ENCODE measurements at regions not wholly inside any gene's neighbourhood (a gene's known extent, or its start where the extent isn't known, plus 50 kb on each side); places are given as distances from the start of the nearest gene placed in this dataset.

GRCh38 chr18:73975266-73975665 lies 172.4 kb downstream of the FBXO15 start:
- peak; percentile 7 for DNase-seq
- in situ Hi-C loops (cut with MboI; ENCODE audit: low pct_unique_long_range_greater_than_20kb, low sequenced_read_pairs) = no loop called here

- in situ Hi-C loops (cut with MboI; ENCODE audit: low pct_unique_long_range_greater_than_20kb, low sequenced_read_pairs) = no loop called here
- no peak for DNase-seq
Measured at GRCh38 chr18:73973972-73974371, 173.7 kb downstream of the FBXO15 start.

- in situ Hi-C loops (cut with MboI; ENCODE audit: low pct_unique_long_range_greater_than_20kb, low sequenced_read_pairs) = no loop called here
- no peak for DNase-seq
Measured at GRCh38 chr18:73966954-73967353, 180.7 kb downstream of the FBXO15 start.

- in situ Hi-C loops (cut with MboI; ENCODE audit: low pct_unique_long_range_greater_than_20kb, low sequenced_read_pairs) = no loop called here
- DNase-seq = no peak
Measured at GRCh38 chr18:73962256-73962655, 185.4 kb downstream of the FBXO15 start.

GRCh38 chr18:73961804-73962203 lies 185.8 kb downstream of the FBXO15 start:
- in situ Hi-C loops (cut with MboI; ENCODE audit: low pct_unique_long_range_greater_than_20kb, low sequenced_read_pairs) = no loop called here

GRCh38 chr18:73959352-73959751 lies 188.3 kb downstream of the FBXO15 start:
- no peak for DNase-seq
- in situ Hi-C loops (cut with MboI; ENCODE audit: low pct_unique_long_range_greater_than_20kb, low sequenced_read_pairs) = no loop called here

More at GRCh38 chr18:73961804-73962203, 185.8 kb downstream of the FBXO15 start:
- no peak for DNase-seq

- in situ Hi-C loops (cut with MboI; ENCODE audit: low pct_unique_long_range_greater_than_20kb, low sequenced_read_pairs) = no loop called here
- no peak for DNase-seq
Measured at GRCh38 chr18:73954268-73954667, 193.4 kb downstream of the FBXO15 start.

GRCh38 chr18:73952296-73952946 lies 195.2 kb downstream of the FBXO15 start:
- in situ Hi-C loops (cut with MboI; ENCODE audit: low pct_unique_long_range_greater_than_20kb, low sequenced_read_pairs) = no loop called here
- DNase-seq = no peak

- in situ Hi-C loops (cut with MboI; ENCODE audit: low pct_unique_long_range_greater_than_20kb, low sequenced_read_pairs) = no loop called here
- DNase-seq = no peak
Measured at GRCh38 chr18:73950116-73950700, 197.4 kb downstream of the FBXO15 start.

- no peak for DNase-seq
- in situ Hi-C loops (cut with MboI; ENCODE audit: low pct_unique_long_range_greater_than_20kb, low sequenced_read_pairs) = no loop called here
Measured at GRCh38 chr18:73948497-73948896, 199.1 kb downstream of the FBXO15 start.

- in situ Hi-C loops (cut with MboI; ENCODE audit: low pct_unique_long_range_greater_than_20kb, low sequenced_read_pairs) = no loop called here
- DNase-seq = no peak
Measured at GRCh38 chr18:73948084-73948483, 199.6 kb downstream of the FBXO15 start.

- in situ Hi-C loops (cut with MboI; ENCODE audit: low pct_unique_long_range_greater_than_20kb, low sequenced_read_pairs) = no loop called here
- DNase-seq = no peak
Measured at GRCh38 chr18:73947180-73947921, 200.3 kb downstream of the FBXO15 start.

- no peak for DNase-seq
- in situ Hi-C loops (cut with MboI; ENCODE audit: low pct_unique_long_range_greater_than_20kb, low sequenced_read_pairs) = no loop called here
Measured at GRCh38 chr18:73945130-73945792, 202.4 kb downstream of the FBXO15 start.

- in situ Hi-C loops (cut with MboI; ENCODE audit: low pct_unique_long_range_greater_than_20kb, low sequenced_read_pairs) = no loop called here
- no peak for DNase-seq
Measured at GRCh38 chr18:73944715-73945114, 202.9 kb downstream of the FBXO15 start.

GRCh38 chr18:73943763-73944162 lies 203.9 kb downstream of the FBXO15 start:
- in situ Hi-C loops (cut with MboI; ENCODE audit: low pct_unique_long_range_greater_than_20kb, low sequenced_read_pairs) = no loop called here
- DNase-seq = no peak

GRCh38 chr18:73942956-73943355 lies 204.7 kb downstream of the FBXO15 start:
- no peak for DNase-seq
- in situ Hi-C loops (cut with MboI; ENCODE audit: low pct_unique_long_range_greater_than_20kb, low sequenced_read_pairs) = no loop called here

GRCh38 chr18:73942081-73942625 lies 205.5 kb downstream of the FBXO15 start:
- in situ Hi-C loops (cut with MboI; ENCODE audit: low pct_unique_long_range_greater_than_20kb, low sequenced_read_pairs) = no loop called here
- DNase-seq = no peak

GRCh38 chr18:73940721-73941120 lies 206.9 kb downstream of the FBXO15 start:
- in situ Hi-C loops (cut with MboI; ENCODE audit: low pct_unique_long_range_greater_than_20kb, low sequenced_read_pairs) = no loop called here
- no peak for DNase-seq

- in situ Hi-C loops (cut with MboI; ENCODE audit: low pct_unique_long_range_greater_than_20kb, low sequenced_read_pairs) = no loop called here
Measured at GRCh38 chr18:73939391-73939790, 208.2 kb downstream of the FBXO15 start.

GRCh38 chr18:73933685-73934084 lies 213.9 kb downstream of the FBXO15 start:
- in situ Hi-C loops (cut with MboI; ENCODE audit: low pct_unique_long_range_greater_than_20kb, low sequenced_read_pairs) = no loop called here
- no peak for DNase-seq

More at GRCh38 chr18:73939391-73939790, 208.2 kb downstream of the FBXO15 start:
- DNase-seq = no peak
